D721Med (cell line): ENCODE measurements at regions not wholly inside any gene's neighbourhood (a gene's known extent, or its start where the extent isn't known, plus 50 kb on each side); places are given as distances from the start of the nearest gene placed in this dataset.
"Not testable (repeated sequence)": the region's sequence is repeated elsewhere in the genome, so short reads cannot be mapped to it uniquely, and the experiment has no call there.

Experiments used
- DNase-seq: peaks from one replicate; pipeline ENCODE4 v3.0.0; 2011; ENCODE audit warnings: low spot score; ENCODE audit not compliant: insufficient read length
- FAIRE-seq: peaks from 2 replicates; lab custom pipeline; 2011; peaks lifted over from hg19 to GRCh38; lab: Jason Lieb, UNC
- TF ChIP-seq, protein P1 (sequence below): IDR thresholded peaks from 2 replicates; pipeline ENCODE4 v1.5.1; 2012; ENCODE audit warnings: mild to moderate bottlenecking, control low read depth; ENCODE audit not compliant: insufficient read depth; ENCODE audit errors: missing control alignments

DNA sequence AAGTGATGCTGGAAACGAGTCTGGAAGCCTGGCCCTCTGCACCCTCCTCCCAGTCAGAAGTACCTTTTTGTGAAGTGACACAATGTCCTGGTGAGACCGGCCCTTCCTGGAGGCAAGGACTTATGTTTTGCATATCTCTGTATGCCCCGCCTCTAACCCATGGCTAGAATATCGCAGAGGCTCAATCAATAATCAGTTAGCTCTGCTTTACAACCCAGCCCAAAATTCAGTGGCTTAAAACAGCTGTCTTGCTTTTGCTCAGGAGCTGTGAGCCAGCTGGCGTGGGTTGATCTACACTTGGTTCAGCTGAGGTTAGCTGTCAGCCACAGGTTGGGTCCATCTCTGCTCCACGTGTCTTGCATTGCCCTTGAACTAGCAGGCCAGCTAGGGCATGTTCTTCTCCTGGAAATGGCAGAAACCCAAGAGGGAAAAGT is 98.8 kb upstream of the METTL14 start:
- FAIRE-seq (no peak), DNase-seq (no peak)
- TF ChIP-seq, protein P1, sequence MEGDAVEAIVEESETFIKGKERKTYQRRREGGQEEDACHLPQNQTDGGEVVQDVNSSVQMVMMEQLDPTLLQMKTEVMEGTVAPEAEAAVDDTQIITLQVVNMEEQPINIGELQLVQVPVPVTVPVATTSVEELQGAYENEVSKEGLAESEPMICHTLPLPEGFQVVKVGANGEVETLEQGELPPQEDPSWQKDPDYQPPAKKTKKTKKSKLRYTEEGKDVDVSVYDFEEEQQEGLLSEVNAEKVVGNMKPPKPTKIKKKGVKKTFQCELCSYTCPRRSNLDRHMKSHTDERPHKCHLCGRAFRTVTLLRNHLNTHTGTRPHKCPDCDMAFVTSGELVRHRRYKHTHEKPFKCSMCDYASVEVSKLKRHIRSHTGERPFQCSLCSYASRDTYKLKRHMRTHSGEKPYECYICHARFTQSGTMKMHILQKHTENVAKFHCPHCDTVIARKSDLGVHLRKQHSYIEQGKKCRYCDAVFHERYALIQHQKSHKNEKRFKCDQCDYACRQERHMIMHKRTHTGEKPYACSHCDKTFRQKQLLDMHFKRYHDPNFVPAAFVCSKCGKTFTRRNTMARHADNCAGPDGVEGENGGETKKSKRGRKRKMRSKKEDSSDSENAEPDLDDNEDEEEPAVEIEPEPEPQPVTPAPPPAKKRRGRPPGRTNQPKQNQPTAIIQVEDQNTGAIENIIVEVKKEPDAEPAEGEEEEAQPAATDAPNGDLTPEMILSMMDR, result no peak

DNA sequence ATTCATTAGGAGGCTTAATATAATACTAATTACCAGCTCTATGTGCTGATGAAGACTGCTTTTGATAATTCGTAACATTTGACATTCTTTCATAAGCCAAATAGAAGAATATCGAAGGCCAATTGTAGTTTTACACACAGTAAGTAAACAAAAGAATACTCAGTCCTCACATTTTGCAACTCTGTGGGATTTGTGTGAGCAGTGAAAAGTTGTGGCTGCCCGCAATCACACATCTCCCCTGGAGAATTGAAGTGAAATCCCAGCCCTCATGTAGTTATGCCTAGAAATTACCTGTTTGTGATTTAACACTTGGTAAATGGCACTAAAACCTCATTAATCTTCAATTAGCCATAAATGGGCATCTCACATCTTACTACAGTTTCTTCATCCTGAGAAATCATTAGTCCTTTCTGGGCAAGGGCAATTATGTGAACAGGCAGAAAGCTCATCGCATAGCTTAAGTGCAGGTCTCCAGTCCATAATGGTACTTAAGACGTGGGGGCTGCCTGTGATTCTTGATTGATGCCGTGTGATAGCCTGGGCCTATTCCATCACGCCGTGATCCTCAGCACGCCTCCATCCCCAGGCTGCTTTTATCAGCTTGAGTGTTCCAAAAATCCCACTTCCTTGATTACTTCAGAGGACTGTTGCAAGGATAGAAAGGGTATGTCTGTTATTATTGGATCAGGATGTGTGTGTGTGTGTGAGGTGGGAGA is 97.9 kb upstream of the METTL14 start:
- TF ChIP-seq, protein P1, result no peak
- FAIRE-seq (no peak), DNase-seq (no peak)

DNA sequence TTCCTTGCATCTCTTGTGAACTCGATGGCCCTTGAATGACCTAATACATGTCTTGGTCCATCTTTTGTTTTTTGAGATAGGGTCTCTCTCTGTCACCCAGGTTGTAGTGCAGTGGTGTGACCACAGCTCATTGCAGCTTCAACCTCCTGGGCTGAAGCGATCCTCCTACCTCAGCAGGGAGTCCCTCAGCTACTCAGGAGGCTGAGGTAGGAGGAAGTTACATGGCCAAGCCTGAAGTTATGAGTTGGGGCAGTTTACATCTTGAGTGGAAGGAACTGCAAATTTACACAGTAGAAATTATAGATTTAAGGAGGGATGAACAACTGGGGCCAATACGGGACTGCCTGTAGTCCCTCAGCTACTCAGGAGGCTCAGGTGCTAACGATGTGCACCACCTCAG is 97.2 kb upstream of the METTL14 start:
- TF ChIP-seq, protein P1, result no peak
- no peak for FAIRE-seq

DNA sequence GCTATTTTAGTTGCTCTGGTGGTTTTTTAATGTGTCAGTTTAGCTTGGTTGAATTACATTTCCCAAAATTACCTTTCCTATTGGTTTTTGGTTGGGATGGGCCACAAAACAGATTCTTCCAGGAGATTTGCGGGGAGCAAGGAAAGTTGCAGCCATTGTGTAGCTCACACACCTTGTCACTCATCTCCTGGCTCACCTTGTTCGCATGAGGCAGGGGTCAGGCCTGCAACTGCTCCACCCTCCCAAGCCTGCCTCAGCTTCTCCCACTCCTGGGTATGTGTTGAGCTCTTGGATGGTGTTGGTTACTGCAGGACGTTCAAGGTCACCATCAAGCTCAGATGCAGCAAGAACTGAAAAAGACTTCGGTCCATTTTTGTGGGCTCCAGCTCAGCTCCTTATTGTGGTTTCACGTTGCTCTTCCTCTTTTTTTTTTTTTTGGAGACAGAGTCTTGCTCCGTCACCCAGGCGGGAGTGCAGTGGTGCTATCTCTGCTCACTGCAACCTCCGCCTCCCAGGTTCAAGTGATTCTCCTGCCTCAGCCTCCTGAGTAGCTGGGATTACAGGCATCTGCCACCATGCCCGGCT is 95.6 kb upstream of the METTL14 start:
- DNase-seq (no peak), FAIRE-seq (no peak)
- TF ChIP-seq, protein P1, result no peak

More for the DNA sequence above, 97.2 kb upstream of the METTL14 start:
- DNase-seq, result no peak

DNA sequence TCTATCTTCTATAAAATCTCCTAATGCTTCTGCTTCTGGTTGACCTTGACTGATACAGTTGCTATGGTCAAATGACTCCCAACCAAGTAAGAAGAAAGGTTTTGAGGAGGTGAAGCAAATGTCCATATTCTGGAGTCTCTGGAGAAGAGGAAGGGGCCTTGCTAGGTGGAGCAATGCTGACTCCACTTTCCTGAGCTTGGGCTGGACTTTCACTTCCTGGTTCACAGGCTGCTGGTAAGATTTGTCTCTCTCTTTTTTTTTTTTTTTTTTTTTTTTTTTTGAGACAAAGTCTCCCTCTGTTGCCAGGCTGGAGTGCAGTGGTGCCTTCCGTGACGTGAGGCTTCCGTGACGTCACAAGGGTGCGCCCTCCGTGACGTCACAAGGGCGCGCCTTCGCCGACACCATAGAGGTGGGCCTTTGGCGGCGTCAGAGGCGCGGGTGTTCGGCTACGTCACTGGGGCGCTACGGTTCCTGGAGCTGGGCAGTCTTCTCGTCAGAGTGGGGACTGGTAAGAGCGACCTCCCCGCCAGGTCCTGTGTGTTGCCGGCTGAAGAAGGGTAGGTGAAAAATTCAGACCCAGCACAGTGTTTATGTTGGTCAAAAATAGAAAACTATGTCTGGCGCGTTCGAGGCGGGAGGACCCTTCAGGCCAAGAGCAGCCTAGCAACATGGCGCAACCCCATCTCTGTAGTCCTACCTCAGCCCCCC is 93.7 kb upstream of the METTL14 start:
- not testable (repeated sequence) for FAIRE-seq

DNA sequence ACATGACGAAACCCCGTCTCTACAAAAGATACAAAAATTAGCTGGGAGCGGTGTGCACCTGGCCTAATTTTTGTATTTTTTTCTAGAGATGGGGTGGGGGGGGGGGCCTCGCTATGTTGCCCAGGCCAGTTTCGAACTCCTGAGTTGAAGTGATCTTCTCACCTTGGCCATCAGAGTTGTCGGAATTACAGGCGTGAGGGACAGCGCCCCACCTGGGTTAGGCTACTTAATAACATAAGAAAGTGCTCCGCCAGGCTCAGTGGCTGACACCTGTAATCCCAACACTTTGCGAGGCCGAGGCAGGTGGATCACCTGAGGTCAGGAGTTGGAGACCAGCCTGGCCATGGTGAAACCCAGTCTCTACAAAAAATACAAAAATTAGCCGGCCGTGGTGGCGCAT is 92.9 kb upstream of the METTL14 start:
- not testable (repeated sequence) for FAIRE-seq, DNase-seq

More for the DNA sequence above, 93.7 kb upstream of the METTL14 start:
- DNase-seq, result not testable (repeated sequence)

DNA sequence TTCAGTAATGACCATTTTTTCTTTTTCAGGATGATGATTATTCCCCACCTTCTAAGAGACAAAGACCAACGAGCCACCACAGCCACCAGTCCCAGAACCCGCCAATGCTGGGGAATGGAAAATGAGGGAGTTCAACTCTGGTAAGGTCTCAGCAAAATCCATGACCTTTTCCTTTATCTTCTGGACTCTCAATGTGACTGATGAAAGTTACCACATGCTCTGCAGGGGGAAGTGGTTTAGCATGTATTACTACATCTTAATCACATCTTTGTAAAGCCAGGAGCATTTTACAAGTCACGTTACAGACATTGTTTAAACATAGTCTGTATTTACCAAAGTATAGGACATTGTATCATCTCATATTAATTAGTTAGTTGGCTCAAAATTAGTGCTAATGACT is 89.3 kb upstream of the METTL14 start:
- FAIRE-seq, DNase-seq: not testable (repeated sequence)

DNA sequence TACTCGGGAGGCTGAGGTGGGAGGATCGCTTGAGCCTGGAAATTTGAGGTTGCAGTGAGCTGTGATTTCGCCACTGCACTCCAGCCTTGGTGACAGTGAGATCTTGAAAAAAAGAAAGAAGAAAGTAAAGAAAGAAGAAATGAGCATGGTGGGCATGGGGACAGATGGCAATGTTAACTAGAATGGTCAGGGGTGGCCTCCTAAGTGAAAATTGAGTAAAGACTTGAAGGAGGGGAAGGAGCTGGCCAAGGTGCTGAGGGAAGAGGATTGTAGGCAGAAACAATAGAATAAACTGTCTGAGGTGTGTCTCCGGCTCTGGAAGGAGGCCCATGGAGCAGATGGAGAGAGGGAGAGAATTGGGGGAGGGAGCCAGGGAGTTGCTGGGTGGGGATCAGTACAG is 60.1 kb upstream of the METTL14 start:
- not testable (repeated sequence) for DNase-seq, FAIRE-seq

DNA sequence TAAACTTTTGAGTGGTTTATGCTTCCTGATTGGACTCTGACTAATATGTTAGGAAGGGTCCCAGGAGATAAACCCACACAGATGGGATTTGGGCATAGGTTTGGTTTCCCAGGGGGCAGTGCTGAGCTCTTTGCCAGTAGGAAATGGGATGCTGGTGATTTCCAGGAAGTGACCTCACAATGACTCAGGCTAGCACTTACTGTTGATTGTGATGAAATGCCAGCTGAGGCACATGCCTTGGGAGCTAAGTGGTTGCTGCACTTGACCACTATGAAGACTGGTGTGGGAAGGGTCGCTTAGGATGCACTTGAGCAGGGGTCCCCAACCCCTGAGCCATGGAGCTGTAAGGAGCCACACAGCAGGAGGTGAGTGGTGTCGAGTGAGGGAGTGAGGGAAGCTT is 55.5 kb upstream of the METTL14 start:
- not testable (repeated sequence) for DNase-seq, FAIRE-seq

DNA sequence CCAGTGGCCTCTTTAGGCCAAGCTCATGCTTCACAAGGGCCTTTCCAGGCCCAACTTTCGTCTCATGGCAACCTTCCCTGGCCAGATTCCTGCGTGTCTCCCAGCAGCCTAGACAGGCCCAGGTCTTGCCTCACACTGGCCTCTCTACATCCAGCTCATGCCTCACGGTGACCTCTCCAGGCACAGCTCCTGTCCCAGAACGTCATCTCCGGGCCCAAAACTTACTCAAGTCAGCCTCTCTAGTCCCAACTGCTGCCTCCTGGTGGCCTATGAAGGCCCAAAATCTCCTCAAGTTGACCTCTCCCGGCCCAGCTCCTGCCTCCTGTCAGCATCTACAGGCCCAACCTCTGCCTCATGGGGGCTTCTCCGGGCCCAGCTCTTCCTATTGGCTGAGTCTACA is 54.3 kb upstream of the METTL14 start:
- FAIRE-seq, DNase-seq: not testable (repeated sequence)

DNA sequence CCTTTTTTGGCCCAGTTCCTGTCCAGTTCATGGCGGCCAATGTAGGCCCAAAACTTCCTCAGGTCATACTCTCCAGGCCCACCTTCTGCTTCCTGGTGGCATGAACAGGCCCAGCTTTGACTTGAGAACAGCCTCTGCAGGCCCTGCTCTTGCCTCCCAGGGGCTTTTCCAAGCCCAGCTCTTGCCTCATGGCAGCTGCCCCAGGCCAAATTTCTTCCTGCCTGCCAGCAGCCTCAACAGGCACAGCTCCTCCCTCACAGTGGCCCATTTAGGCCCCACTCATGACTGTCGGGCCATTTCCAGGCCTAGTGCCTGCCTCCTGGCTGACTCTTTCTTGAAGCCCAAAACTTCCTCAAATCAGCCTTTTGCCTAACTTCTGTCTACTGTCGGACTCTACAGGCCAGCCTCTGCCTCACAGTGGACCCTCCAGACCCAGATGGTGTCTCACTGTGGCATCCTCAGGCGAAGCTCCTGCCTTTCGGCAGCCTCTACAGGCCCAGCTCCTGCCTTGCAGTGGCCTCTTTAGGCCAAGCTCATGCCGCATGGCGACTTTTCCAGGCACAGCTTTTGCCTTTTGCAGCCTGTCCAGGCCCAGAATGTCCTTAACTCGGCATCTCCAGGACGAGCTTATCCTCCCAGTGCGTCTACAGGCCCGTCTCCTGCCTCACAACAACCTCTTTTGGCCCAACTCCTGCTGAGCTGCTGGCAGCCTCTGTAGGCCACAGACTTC is 53.7 kb upstream of the METTL14 start:
- not testable (repeated sequence) for DNase-seq, FAIRE-seq

DNA sequence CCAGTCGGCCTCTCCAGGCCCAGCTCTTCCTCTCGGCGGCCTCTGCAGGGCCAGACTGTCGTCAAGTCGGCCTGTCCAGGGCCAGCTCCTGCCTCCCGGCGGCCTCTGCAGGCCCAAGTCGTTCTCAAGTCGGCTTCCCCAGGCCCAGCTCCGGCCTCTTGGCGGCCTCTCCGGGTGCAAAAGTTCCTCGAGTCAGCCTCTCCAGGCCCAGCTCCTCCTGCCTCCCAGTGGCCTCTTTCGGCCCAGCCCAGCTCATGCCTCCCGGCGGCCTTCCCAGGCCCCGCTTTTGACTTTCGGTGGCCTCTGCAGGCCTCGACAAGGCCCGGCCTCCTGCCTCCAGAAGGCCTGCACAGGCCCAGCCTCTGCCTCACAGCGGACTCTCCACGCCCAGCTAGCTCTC is 51.7 kb upstream of the METTL14 start:
- DNase-seq, FAIRE-seq: not testable (repeated sequence)

DNA sequence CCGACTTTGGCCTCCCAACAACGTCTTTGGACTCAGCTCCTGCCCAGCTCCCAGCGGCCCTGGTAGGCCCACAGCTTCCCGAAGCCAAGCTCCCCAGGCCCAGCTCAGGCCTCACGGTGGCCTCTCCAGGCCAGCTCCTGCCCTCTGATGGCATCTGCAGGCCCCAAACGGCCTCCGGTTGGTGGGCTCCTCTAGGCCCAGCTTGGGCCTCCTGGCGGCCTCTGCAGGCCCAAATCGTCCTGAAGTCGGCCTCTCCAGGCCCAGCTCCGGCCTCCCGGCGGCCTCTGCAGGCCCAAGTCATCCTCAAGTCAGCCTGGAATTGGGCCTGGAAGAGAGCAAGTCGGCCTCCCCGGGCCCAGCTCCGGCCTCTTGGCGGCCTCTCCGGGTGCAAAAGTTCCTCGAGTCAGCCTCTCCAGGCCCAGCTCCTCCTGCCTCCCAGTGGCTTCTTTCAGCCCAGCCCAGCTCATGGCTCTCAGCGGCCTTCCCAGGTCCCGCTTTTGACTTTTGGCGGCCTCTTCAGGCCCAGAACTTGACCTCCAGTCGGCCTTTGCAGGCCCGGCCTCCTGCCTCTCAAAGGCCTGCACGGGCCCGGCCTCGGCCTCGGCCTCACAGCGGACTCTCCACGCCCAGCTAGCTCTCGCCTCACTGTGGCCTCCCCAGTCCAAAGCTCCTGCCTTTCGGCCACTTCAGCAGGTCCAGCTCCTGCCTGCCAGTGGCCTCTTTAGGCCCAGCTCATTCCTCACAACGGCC is 50.9 kb upstream of the METTL14 start:
- not testable (repeated sequence) for FAIRE-seq, DNase-seq
